GM12873 (cell line): ENCODE measurements at regions not wholly inside any gene's neighbourhood (a gene's known extent, or its start where the extent isn't known, plus 50 kb on each side); places are given as distances from the start of the nearest gene placed in this dataset.

Experiments
- TF ChIP-seq, protein P1 (sequence below): IDR thresholded peaks from 2 replicates; pipeline ENCODE4 v1.5.1; 2012; ENCODE audit warnings: low read depth, mild to moderate bottlenecking, moderate library complexity, low read length, control low read depth; ENCODE audit not compliant: insufficient read depth; ENCODE audit errors: missing control alignments

- TF ChIP-seq, protein P1, sequence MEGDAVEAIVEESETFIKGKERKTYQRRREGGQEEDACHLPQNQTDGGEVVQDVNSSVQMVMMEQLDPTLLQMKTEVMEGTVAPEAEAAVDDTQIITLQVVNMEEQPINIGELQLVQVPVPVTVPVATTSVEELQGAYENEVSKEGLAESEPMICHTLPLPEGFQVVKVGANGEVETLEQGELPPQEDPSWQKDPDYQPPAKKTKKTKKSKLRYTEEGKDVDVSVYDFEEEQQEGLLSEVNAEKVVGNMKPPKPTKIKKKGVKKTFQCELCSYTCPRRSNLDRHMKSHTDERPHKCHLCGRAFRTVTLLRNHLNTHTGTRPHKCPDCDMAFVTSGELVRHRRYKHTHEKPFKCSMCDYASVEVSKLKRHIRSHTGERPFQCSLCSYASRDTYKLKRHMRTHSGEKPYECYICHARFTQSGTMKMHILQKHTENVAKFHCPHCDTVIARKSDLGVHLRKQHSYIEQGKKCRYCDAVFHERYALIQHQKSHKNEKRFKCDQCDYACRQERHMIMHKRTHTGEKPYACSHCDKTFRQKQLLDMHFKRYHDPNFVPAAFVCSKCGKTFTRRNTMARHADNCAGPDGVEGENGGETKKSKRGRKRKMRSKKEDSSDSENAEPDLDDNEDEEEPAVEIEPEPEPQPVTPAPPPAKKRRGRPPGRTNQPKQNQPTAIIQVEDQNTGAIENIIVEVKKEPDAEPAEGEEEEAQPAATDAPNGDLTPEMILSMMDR, result no peak
Measured at GRCh38 chr12:67469666-67470065, 178.9 kb upstream of the DYRK2 start.

- TF ChIP-seq, protein P1, result no peak
Measured at GRCh38 chr12:67471810-67472209, 176.7 kb upstream of the DYRK2 start.

GRCh38 chr12:67472539-67472938 is 176.0 kb upstream of the DYRK2 start:
- TF ChIP-seq, protein P1, result no peak

DNA sequence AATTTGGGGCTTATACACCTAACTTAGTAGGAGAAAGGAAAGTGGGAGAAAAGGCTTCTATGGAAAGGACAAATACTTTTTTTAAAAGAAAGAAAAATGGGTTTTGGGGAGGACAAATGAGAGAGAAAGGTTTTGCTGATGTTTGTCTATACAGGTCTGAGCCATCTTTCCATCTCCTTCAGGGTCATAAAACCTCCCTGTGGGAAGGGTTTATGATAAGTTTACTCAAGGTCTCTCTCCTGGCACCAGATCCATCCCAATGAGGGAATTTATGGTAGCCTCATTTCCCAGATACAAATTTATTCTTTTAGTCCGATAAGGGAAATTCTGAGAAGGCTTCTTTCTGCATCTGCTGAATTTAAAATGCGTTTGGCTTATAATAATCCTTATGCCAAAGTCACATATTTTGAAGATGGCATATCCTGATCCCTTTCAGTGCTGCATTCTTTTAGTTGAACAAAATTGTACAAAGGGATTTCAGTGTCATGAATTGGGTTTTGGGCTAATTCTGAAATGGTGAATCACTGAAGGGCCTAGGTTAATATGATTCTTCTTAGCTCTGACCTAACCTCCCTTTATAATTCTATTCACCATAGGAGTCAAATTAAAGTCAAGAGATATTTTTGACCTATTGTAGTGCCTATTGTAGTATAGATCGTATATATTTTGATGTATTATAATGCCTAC is 173.5 kb upstream of the DYRK2 start:
- TF ChIP-seq, protein P1, result no peak

DNA sequence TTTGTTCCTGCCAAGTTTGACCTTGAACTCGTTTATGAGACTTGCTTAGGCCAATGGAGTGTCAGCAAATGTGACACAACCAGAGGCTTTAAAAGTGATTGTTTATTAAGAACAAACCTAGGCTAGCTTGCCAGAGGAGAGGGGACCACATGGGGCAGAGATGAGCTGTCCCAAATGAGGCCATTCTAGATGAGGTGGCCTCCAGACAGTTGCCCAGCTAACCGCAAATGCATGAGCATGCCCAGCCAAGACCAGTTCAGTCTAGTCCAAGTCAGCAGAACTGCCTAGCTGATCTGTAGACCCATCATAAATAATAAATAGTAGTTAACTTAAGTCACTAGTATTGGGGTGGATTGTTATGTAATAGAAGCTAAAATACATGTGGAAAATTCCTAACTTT is 172.8 kb upstream of the DYRK2 start:
- TF ChIP-seq, protein P1, result no peak

DNA sequence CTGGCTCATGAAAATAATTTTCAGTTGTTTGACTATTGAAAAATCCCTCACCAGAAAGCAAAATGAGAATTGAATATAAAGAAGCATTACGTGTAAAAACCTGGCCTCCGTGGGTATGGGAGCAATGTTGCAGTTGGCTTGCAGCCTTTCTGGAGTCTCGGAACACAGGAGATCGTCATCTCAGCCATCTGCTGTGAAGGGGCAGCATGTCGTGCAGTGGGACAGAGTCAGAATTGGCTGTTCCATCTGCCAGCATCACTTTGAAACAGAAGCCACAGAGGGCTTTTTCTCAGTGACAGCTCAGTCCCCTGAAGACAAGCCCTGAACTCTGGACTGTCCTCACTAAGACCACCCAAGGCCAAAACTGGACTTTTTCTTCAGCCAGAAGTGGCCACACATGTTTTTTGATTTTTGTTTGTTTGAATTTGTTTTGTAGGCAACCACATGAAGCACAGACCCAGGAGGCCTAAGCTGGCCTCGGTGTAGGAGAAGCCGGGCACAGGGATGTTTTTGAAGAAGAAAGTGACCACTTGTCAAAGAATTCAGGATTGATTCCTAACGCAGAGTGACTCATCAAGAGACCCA is 170.8 kb upstream of the DYRK2 start:
- TF ChIP-seq, protein P1, result no peak

GRCh38 chr12:67482751-67483661 is 165.5 kb upstream of the DYRK2 start:
- TF ChIP-seq, protein P1, result no peak
